K562 (cell line): ENCODE measurements at regions not wholly inside any gene's neighbourhood (a gene's known extent, or its start where the extent isn't known, plus 50 kb on each side); places are given as distances from the start of the nearest gene placed in this dataset.

ENCODE experiments used
- ATF7 ChIP-seq: fragments of 450-650 bp; IDR thresholded peaks from 2 replicates; pipeline ENCODE4 v1.7.1; 2014; ENCODE audit warnings: mild to moderate bottlenecking, moderate library complexity
- BHLHE40 ChIP-seq: IDR thresholded peaks from 2 replicates; pipeline ENCODE4 v1.6.1; 2011; ENCODE audit warnings: low read length, improper control_type of control experiment
- CHD1 ChIP-seq: fragments of 200-600 bp; sonication (generic); IDR thresholded peaks from one replicate; pipeline ENCODE4 v1.6.1; 2012; ENCODE audit warnings: mild to moderate bottlenecking, moderate library complexity, low read length, inconsistent platforms
- MEIS2 ChIP-seq: fragments of 450-650 bp; IDR thresholded peaks from 2 replicates; pipeline ENCODE4 v1.6.1; 2014; ENCODE audit warnings: mild to moderate bottlenecking; ENCODE audit not compliant: partially characterized antibody
- ZBTB8A ChIP-seq: fragments of 450-650 bp; IDR thresholded peaks from 2 replicates; pipeline ENCODE4 v1.6.1; 2018; ENCODE audit warnings: mild to moderate bottlenecking, moderate library complexity; ENCODE audit not compliant: partially characterized antibody
- TF ChIP-seq, protein P1 (sequence below), 3 experiments: IDR thresholded peaks in 2 of 3; conservative IDR thresholded peaks in 1 of 3; 2 replicates each; pipeline ENCODE4 v1.5.1; 2011 to 2012; ENCODE audit warnings: low read length in 3 of 3, mild to moderate bottlenecking in 3 of 3, control low read depth in 2 of 3, improper control_type of control experiment in 1 of 3, inconsistent platforms in 1 of 3, low read depth in 1 of 3, mixed read lengths in 1 of 3, moderate library complexity in 1 of 3; ENCODE audit not compliant: insufficient read depth in 2 of 3

DNA sequence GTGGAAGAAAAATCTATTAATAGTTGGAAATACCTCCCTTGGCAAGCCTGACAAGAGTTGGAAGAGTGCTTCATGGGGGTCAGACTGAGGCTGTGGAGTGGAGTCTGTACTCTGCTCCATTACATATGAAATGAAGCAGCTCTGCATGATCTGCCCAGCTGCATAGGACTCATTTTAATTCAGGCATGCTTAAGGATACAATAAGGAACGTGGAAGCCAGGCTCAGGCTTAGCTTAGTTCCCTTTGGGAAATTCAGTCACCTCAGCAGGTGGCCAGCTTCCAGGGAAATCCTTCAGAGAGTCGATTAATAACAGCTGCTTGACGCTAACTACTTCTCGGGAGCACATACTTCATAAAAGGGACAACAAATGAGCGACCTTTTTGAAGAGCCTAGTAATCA, 1672.9 kb upstream of the WWC1 start:
- TF ChIP-seq CHD1 (no peak), MEIS2 (no peak), BHLHE40 (no peak), ZBTB8A (no peak), ATF7 (no peak)
- TF ChIP-seq, protein P1, sequence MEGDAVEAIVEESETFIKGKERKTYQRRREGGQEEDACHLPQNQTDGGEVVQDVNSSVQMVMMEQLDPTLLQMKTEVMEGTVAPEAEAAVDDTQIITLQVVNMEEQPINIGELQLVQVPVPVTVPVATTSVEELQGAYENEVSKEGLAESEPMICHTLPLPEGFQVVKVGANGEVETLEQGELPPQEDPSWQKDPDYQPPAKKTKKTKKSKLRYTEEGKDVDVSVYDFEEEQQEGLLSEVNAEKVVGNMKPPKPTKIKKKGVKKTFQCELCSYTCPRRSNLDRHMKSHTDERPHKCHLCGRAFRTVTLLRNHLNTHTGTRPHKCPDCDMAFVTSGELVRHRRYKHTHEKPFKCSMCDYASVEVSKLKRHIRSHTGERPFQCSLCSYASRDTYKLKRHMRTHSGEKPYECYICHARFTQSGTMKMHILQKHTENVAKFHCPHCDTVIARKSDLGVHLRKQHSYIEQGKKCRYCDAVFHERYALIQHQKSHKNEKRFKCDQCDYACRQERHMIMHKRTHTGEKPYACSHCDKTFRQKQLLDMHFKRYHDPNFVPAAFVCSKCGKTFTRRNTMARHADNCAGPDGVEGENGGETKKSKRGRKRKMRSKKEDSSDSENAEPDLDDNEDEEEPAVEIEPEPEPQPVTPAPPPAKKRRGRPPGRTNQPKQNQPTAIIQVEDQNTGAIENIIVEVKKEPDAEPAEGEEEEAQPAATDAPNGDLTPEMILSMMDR (IDR thresholded peaks at IDR 0.05 in 2 of 3, conservative IDR thresholded peaks at IDR 0.05 in 1 of 3; ENCODE audit: insufficient read depth in 2 of 3, low read depth in 1 of 3, low read length in 3 of 3): no peak
